HG03025 (cell line): ENCODE measurements at regions not wholly inside any gene's neighbourhood (a gene's known extent, or its start where the extent isn't known, plus 50 kb on each side); places are given as distances from the start of the nearest gene placed in this dataset.
"Not testable (repeated sequence)": the region's sequence is repeated elsewhere in the genome, so short reads cannot be mapped to it uniquely, and the experiment has no call there.

Experiments
- ATAC-seq: cut with Tn5 transposase; IDR thresholded peaks from one replicate; pipeline ENCODE4 v1.9.1; 2021; ENCODE audit warnings: mild to moderate bottlenecking, moderate library complexity; ENCODE audit not compliant: unreplicated experiment, low FRiP score

DNA sequence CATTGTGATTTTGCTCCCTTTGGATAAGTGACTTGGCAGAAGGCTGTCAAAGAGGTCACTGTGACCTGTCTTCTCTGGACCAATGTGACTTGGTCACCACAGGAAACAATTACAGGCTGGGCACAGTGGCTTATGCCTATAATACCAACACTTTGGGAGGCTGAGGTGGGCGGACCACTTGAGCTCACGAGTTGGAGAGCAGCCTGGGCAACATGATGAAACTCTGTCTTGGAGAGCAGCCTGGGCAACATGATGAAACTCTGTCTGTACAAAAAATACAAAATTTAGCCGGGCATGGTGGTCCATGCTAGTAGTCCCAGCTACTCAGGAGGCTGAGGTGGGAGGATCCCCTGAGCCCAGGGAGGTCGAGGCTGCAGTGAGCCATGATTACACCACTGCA lies 256.9 kb downstream of the FAM72C start:
- not testable (repeated sequence) for ATAC-seq

GRCh38 chr1:143709606-143710259 lies 262.1 kb downstream of the FAM72C start:
- not testable (repeated sequence) for ATAC-seq

GRCh38 chr1:143702739-143703138 lies 269.0 kb downstream of the FAM72C start:
- ATAC-seq: not testable (repeated sequence)

- no peak for ATAC-seq
These were observed 272.1 kb downstream of the FAM72C start for GRCh38 chr1:143699731-143700130.

DNA sequence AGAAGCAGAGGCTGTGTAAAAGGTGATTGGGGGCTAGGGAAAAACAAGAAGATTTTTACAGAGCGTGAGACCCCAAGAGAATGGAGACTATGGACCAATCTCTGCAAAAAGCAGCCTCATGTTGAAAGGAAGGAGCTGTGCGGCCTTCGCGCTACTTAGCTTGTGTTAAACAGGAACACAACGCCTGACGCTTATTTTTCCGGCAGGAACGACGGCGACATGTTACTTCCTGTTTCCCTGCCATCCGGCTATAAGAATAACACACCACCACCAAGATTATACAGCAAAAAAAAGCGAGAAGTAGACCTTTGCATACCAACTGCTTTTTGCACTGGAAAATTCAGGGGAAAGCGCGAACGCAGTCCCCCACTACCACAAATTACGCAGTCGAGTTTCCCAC lies 272.7 kb downstream of the FAM72C start:
- ATAC-seq: no peak

- no peak for ATAC-seq
These were observed 273.8 kb downstream of the FAM72C start for GRCh38 chr1:143698016-143698415.

DNA sequence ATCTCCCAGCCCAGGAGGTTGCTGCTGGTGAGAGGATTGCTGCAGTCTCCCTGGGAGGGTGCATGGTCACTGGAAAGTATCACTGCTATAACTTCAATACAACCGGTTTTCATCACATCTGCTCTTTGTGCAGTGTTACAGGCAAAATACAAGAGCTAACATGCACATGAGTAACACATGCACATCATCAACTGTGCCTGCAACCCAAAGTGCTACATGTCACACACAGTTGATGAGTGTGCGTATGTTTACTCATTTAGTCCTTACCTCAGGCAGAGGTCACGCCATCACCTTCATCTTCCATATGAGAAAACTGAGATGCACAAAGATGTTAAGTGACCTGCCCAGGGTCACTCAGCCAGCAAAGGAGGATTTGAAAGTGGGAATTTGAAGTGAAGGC lies 277.7 kb downstream of the FAM72C start:
- ATAC-seq: no peak

DNA sequence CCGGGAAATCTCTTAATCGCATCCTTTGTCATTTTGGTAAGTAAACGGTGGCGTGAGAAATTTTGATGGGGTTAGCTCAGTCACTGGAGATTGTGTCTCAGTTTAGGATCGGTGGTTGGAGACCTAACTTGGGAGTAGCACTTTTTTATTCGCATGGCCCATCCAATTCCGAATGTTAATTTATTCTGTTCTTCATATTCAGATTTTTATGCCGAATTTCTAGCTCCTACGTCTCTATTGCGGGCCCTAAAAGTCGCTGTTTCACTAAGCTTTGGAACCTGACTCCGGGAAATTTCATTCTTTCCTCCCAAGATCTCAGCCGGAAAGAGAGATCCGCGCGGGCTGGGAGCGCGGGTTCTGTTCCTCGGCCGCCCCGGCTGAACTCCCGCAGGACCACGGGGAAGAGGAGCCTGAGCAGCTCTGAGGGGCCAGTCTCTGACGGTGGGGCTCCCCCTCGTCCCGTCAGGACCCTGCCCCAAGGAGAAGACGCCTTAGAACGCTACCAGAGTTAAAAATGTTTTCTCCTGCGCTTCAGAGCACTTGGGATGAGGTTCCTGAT lies 279.7 kb downstream of the FAM72C start:
- no peak for ATAC-seq

DNA sequence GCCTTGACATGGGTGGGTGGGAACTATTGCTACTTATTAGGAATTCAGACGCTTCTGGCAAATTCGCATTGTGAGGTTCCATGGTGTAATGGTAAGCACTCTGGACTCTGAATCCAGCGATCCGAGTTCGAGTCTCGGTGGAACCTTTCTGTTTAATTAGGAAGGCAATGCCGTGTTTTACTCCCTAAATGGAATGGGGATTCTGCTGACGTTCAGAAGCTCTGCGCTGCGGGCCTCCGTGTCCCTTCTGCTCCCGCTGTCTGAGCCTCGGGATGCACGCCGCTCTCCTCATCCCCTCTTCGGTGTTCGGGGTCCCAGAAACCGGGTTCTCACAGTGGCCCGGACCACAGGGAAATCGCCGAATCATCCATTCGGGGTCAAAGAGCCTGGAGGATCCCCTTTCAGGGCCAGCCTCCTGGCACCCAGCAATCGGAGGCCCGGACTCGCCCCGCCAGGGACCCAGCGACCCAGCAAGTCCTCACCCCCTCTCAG lies 280.3 kb downstream of the FAM72C start:
- ATAC-seq: no peak

DNA sequence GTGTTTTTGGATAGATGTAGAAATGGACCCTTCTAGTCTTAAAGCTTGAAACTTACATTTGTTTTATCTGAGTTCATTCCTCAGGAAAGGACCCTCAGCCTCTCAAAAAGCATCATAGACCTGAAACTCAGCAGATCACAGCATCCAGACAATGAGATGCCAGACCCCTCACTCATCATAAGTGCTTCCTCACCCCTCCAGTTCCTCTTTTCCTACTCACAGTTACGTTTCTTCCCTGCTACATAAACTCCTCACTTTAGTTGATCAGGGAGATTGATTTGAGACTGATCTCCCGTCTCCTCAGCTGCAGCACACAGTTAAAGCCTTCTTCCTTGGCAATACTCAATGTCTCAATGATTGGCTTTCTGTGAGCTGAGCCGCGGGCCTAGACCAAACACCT lies 282.0 kb downstream of the FAM72C start:
- no peak for ATAC-seq

- no peak for ATAC-seq
These were observed 291.5 kb downstream of the FAM72C start for GRCh38 chr1:143680304-143680703.

DNA sequence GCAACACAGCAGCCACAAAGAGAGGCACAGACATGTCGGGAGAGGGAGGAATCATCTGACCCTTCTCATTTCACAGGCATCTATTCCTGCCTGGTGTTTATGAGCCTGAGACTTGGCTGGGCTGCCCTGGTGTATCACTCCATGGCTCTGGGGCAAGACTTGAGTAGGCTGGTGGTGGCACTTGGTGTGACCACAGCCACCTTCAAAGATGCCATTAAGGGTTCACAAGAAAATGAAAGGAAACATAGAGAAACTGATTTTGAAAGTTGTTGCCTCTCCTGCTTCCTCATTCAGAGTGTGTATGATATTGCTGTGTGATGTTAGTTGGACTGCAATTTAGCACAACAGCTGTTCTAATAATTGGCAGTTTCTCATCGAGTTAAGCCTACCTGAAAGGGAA lies 298.8 kb downstream of the FAM72C start:
- no peak for ATAC-seq

GRCh38 chr1:143667730-143668129 lies 304.1 kb downstream of the FAM72C start:
- no peak for ATAC-seq

DNA sequence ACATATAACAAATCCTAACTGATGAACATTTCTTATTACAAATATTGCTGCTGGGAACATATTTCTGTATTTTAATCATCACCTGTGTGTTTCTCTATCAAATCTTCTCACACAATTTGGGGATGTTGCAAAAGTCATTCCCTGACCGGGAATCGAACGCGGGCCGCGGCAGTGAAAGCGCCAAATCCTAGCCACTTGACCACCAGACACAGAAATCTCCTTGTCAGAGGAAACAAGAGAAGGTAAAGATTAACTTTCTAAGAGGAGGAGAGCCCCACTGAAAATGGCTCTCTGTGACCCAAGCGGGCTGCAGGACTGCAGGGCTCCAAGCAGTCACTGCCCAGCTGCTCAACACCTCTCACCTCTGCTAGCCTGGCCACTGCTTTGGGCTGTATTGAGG lies 304.9 kb downstream of the FAM72C start:
- no peak for ATAC-seq

DNA sequence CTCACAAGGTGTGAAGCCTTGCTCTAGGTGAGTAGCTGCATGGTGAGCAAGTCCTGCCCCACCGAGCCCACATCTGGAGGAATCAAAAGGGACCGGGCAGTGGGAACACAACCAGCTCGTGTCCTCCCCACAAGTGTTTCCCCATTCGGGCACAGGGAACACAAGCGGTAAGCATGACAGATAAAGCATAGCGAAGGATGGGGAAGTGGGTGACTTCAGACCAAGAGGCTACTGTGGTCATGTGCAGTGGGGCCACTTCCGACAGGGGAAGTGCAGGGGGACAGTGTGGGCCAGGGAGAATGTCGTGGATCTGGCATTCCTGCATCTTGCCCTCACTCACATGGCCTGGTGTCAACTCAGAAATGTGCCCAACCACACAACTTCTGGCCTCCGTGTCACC lies 306.2 kb downstream of the FAM72C start:
- ATAC-seq: no peak

GRCh38 chr1:143663056-143663455 lies 308.7 kb downstream of the FAM72C start:
- ATAC-seq: not testable (repeated sequence)

DNA sequence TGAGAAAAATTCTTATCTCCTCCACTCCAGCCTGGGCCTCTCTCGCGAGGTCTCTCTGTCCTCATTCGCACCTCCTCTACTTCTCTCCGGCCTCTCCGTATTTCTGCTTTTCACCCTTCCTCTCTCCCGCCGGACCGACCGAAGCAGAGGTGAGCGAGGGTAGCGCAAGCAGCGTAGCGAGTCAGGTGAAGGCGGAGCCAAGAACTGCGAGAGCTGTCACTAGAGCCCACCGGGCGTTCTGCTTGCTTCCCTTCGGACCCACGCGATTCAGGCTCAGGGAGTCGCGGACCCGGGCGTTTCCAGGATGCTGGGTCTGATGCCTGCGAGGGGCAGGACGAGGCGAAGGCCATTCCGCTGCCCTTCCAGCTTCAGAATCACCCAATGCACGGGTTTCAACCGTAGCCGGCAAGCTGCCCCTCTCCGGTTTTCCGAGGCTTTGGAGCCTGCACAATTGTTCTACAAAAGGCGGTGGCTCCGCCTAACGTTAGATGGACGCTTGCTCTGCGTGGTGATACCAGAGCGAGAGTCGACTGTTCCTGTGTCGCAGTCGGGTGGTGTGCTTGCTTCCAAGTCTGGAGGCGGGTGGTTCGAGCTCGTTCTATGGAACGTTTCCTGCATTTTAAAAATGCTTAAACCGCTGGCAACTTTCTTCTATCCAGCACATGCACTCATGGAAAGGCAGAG lies 310.2 kb downstream of the FAM72C start:
- ATAC-seq: no peak

- ATAC-seq: no peak
These were observed 311.3 kb downstream of the FAM72C start for GRCh38 chr1:143660354-143660941.

DNA sequence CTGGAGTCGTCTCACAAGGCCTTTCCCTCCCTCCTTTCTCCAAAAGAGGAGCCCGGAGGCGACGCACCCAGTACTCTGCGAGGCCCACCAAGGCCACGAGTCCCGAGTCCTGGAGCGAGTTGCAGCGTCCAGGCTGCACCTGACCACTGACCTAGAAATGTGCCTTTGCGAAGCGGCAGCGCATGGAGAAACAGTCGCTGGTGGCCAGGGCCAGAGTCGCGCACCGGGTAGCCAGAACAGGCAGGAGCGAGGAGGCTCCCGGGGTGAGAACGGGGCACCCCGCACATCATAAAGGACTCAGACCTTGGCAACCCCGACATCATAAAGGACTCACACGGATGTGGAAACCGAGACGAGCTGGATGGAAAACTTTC lies 318.4 kb downstream of the FAM72C start:
- no peak for ATAC-seq

DNA sequence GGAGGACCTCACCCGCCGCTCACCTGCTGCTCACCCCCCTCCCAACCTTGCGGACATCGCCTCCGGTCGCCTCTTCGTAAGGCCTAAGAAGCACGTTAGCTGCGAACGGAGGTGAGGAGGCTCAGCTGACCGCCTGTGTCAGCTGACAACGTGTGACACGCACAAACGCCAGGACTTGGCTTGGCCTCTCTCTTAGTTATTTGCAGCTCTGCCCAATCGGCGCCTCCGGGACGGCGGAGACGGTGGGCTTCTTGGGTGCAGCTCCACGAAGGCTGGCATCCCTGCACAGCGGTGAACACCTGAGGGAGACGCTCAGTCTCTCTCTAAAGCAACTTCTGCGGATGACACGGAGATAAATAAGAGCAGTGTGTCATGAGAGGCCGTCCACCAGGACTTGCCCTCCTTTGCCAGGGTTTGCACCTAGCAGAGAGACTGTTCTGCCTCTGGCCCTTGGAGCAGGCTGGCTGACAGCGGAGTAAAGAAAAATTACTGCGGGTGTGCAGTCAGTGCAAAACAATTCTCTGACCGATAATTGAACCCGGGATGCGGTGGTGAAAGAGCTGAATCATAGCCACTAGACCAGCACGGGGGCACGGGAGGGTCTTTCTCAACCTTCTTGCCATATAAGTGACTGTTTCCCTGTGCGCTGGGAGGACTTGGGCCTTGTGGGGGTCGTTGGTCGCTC lies 318.9 kb downstream of the FAM72C start:
- ATAC-seq: no peak

- ATAC-seq: no peak
These were observed 319.6 kb downstream of the FAM72C start for GRCh38 chr1:143652187-143652586.
